ENCODE measurements at regions not wholly inside any gene's neighbourhood (a gene's known extent, or its start where the extent isn't known, plus 50 kb on each side); places are given as distances from the start of the nearest gene placed in this dataset.
A peak's percentile ranks its signal among the peaks of the same experiment; 100 is the strongest.
"Not testable (repeated sequence)": the region's sequence is repeated elsewhere in the genome, so short reads cannot be mapped to it uniquely, and the experiment has no call there.

DNA sequence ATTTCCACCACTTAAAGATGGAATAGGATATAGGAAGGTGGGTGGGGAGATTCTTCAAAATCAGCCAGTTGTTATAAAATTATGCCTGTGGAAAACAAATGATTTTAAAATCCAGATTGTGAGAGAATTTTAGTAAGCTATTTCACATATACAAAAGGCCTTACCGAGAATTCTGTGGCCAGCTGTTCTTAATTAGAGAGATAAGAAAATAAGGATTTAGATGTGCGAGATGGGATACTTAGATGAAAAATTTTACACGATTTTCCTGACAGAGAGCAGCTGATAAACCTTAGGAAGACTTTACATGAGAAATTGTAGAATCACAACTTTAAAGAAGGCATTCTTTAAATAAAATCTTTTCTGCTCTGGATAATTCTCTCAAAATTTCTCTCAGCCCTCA is 94.5 kb upstream of the IQCM start:
- Mint-ChIP-seq H3K27ac (no peak overlapping the region), H3K4me3 (no peak overlapping the region), H3K9me3 (no peaks in the 10 kb centered on the region), H3K36me3 (ENCODE audit: insufficient read depth in 2 of 2) (no peaks in the 10 kb centered on the region), H3K27me3 (ENCODE audit: low read depth) (peaks cover 9% of the 10 kb centered on the region), H3K4me1 (ENCODE audit: low read depth) (no peaks in the 10 kb centered on the region)
- DNase-seq (no peak), ATAC-seq (replicated peaks in 1 of 2) (no peak)

DNA sequence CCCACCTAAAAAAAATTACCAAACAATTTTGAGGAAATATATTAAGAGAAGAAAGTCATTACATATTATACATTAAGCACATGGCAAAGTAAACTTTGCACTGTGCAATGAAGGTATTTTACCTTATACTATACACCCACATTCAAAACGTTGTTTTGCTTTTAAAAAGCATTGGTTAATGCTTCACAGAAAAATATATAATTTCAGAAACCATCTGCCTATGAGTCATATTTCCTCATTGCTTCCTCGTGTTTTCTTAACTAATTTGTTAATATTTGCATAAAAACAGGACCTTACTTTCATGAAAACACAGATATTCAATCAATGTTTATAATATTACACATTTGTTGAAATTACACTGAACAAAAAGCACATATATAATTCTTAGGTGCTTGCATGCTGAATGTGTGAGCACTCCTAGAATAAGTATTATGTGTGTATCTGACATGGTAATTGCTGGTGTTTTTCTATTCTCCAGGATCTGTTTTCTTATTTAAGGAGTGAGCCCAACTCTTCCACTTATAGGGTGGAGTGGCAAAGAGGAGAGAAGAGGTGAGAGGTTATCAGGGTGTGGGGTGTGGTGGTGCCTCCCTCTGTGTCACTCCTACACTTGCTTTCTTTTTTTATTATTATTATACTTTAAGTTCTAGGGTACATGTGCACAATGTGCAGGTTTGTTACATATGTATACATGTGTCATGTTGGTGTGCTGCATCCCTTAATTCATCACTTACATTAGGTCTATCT is 95.1 kb upstream of the IQCM start:
- H3K27me3 Mint-ChIP-seq (ENCODE audit: low read depth), result peaks cover 6% of the 10 kb centered on the region
- H3K36me3 Mint-ChIP-seq (ENCODE audit: insufficient read depth in 2 of 2), result no peaks in the 10 kb centered on the region
- no peaks in the 10 kb centered on the region for H3K9me3 Mint-ChIP-seq
- no peaks in the 10 kb centered on the region for H3K4me1 Mint-ChIP-seq (ENCODE audit: low read depth)
- no peak overlapping the region for H3K27ac Mint-ChIP-seq
- ATAC-seq (replicated peaks in 1 of 2), result no peak
- DNase-seq, result no peak
- no peak overlapping the region for H3K4me3 Mint-ChIP-seq

DNA sequence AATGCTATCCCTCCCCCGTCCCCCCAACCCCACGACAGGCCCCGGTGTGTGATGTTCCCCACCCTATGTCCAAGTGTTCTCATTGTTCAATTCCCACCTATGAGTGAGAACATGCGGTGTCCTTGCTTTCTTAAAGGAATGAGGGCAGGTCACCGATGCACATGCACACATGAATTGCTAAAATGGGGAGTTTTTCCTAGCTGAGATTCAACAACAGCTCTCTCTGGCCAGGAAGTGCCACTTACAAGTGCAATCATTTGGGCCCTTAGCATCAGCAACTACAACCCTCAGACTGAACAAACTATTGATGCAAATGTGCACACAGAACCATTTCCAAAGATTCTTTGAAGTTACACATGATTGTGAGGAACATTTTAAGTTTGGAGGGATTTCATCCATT is 95.7 kb upstream of the IQCM start:
- DNase-seq (no peak), ATAC-seq (replicated peaks in 1 of 2) (no peak)
- no peaks in the 10 kb centered on the region for H3K36me3 Mint-ChIP-seq (ENCODE audit: insufficient read depth in 2 of 2)
- no peaks in the 10 kb centered on the region for H3K4me1 Mint-ChIP-seq (ENCODE audit: low read depth)
- no peaks in the 10 kb centered on the region for H3K27me3 Mint-ChIP-seq (ENCODE audit: low read depth)
- H3K9me3 Mint-ChIP-seq, result no peaks in the 10 kb centered on the region
- no peak overlapping the region for H3K4me3 Mint-ChIP-seq
- no peak overlapping the region for H3K27ac Mint-ChIP-seq

DNA sequence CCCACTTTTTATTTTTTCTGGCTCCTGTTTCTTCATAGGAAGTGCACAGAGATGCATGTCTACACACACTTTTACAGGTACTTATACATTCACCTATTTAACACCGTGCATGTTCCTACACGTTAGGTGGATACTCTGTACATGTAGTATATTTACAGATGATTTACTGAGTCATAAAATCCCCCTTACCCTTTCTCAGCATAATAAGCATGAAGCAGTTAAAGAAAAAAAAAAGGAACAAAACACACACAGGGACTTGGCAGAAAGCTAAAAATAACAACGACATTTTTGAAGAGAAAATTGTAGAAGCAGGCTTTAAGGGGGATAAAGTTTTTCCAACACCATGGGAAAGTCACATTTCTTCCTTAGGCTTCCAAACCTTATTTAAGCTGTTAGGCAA is 96.4 kb upstream of the IQCM start:
- Mint-ChIP-seq H3K4me1 (ENCODE audit: low read depth) (no peaks in the 10 kb centered on the region), H3K36me3 (ENCODE audit: insufficient read depth in 2 of 2) (no peaks in the 10 kb centered on the region), H3K27me3 (ENCODE audit: low read depth) (no peaks in the 10 kb centered on the region), H3K27ac (no peak overlapping the region), H3K9me3 (no peaks in the 10 kb centered on the region), H3K4me3 (no peak overlapping the region)
- ATAC-seq (replicated peaks in 1 of 2), result no peak
- no peak for DNase-seq

DNA sequence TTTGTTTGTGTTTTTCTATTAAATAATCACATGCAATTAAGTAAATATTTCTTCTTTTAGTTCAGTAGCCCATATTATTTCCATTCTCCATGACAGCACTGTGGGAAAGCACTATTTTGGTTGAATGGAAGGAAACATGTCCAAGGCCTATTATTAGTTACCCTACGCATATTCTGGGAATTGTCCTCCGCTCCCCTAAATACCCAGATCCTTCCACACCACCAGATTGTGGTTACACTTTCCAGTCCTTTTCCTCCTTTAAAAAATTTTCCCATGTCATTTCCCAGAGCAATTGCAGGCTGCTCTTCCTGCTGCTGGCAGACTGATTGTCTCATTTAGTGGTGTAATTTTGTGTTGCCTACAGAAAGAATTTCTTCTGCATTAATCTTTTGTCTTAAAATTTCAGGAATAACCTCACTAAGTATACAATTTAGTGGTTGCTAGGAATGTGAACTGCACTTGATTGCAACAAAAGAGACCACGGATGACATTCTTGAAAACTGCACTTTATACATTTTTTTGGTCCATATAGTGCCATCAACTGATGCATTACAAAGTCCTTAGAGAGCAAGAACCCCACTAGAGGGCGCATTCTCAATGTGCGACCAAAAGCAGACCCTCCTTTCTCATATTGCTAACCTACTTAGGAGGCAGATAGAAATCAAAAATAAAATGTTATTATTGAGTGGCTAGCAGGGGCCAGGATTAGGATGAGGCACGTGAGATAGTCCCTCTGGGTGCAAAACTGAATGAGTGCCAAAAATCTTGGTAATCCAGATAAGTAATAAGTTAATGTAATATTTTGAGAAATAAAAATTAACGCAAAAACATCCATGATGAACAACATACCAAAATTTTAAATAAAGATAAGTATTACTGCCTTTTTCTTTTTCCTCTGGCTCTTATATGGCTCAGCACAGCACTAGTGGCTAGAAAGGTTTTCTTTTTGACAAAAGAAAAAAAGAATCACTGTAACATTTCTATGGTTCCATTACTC is 98.8 kb upstream of the IQCM start:
- H3K27me3 Mint-ChIP-seq (ENCODE audit: low read depth), result no peaks in the 10 kb centered on the region
- ATAC-seq (replicated peaks in 1 of 2), result no peak
- no peaks in the 10 kb centered on the region for H3K4me1 Mint-ChIP-seq (ENCODE audit: low read depth)
- no peak overlapping the region for H3K4me3 Mint-ChIP-seq
- H3K27ac Mint-ChIP-seq, result no peak overlapping the region
- no peaks in the 10 kb centered on the region for H3K9me3 Mint-ChIP-seq
- DNase-seq, result peak; percentile 33 to 40
- H3K36me3 Mint-ChIP-seq (ENCODE audit: insufficient read depth in 2 of 2), result no peaks in the 10 kb centered on the region

DNA sequence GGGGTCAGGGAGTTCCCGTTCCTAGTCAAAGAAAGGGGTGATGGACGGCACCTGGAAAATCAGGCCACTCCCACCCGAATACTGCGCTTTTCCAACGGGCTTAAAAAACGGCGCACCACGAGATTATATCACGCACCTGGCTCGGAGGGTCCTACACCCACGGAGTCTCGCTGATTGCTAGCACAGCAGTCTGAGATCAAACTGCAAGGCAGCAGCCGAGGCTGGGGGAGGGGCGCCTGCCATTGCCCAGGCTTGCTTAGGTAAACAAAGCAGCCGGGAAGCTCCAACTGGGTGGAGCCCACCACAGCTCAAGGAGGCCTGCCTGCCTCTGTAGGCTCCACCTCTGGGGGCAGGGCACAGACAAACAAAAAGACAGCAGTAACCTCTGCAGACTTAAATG is 100.1 kb upstream of the IQCM start:
- DNase-seq; ATAC-seq (replicated peaks in 1 of 2); H3K4me1 Mint-ChIP-seq (ENCODE audit: low read depth); H3K27me3 Mint-ChIP-seq (ENCODE audit: low read depth); H3K9me3 Mint-ChIP-seq; H3K4me3 Mint-ChIP-seq; H3K27ac Mint-ChIP-seq; H3K36me3 Mint-ChIP-seq (ENCODE audit: insufficient read depth in 2 of 2): not testable (repeated sequence)

DNA sequence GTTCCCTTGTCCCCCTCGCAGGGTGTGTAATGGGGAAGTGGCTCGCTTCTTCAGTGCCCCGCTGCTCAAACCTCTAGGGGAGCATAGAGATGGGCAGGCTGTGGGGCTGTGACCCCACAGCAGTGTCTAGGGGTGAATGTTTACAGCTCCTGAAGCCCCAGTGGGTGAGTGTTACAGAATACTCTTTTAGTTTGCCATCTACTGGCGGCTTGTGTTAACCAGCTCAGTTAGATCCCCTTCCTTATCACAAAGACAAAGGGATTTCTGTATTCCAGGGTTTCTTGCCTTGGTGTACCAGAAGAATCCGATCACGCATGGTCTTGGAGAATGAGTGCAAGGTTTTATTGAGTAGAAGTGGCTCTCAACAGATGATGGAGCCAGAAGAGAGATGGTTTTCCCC is 108.1 kb upstream of the IQCM start:
- H3K27ac Mint-ChIP-seq, result no peak overlapping the region
- H3K27me3 Mint-ChIP-seq (ENCODE audit: low read depth), result no peaks in the 10 kb centered on the region
- DNase-seq (no peak), ATAC-seq (replicated peaks in 1 of 2) (no peak)
- H3K36me3 Mint-ChIP-seq (ENCODE audit: insufficient read depth in 2 of 2), result no peaks in the 10 kb centered on the region
- H3K4me3 Mint-ChIP-seq, result no peak overlapping the region
- no peaks in the 10 kb centered on the region for H3K4me1 Mint-ChIP-seq (ENCODE audit: low read depth)
- H3K9me3 Mint-ChIP-seq, result no peaks in the 10 kb centered on the region

DNA sequence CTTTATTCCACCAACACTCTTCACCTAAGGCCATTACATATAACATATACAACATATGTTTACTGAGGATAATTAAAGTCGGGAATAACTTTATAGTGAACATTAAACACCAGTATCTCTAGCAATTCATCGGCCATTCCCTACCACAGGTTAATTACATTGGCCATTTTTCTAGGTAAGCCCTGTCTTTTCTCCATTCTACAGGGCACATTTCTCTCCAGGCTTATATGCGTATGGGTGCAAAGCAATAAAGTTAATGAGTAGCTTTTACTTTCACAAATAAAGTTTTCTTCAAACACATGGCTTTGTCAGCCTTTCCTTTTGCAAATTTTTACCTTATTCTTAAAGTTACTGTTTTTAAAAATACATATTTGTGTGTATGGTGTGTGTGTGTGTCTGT is 111.9 kb upstream of the IQCM start:
- no peaks in the 10 kb centered on the region for H3K4me1 Mint-ChIP-seq (ENCODE audit: low read depth)

DNA sequence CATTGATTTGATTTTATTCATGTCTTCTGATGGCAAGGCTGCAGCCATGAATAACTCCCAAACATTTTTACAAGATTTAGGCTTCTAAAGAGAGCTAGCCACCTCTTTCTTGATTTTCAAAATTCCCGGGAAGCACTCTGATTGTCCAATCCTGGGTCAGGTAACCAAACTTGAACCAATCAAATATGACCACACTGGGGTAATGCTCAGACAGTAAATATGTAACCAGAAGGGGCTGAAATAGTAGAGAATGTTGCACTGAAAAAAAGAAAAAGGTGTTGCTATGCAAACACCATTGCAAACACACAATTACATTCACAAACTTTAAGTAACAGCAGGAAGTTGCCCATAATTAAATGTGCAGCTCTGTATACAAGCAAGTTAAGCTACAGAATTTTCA is 112.9 kb upstream of the IQCM start:
- H3K4me3 Mint-ChIP-seq, result no peak overlapping the region
- no peaks in the 10 kb centered on the region for H3K9me3 Mint-ChIP-seq
- ATAC-seq (replicated peaks in 1 of 2), result no peak

More for the DNA sequence above, 111.9 kb upstream of the IQCM start:
- DNase-seq (no peak), ATAC-seq (replicated peaks in 1 of 2) (no peak)
- Mint-ChIP-seq H3K36me3 (ENCODE audit: insufficient read depth in 2 of 2) (no peaks in the 10 kb centered on the region), H3K27ac (no peak overlapping the region), H3K27me3 (ENCODE audit: low read depth) (no peaks in the 10 kb centered on the region), H3K4me3 (no peak overlapping the region), H3K9me3 (no peaks in the 10 kb centered on the region)

DNA sequence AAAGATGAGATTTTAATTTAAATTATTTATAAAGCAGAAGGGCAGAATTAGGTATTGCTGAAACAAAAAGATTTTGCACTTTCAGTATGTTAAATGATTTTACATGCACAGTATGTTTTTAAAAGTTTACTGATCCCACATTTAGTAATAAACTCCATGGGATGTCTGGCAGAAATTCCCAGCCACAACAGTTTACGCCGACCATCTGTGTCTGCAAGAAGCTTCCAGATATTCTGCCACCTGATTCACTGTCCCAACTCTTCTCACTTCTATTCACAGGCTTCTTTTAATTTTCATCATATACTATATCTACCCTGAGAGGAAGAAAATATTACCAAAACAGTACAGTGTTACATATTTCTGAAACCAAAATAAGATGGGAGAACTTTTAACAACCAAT is 115.8 kb upstream of the IQCM start:
- no peak overlapping the region for H3K27ac Mint-ChIP-seq
- no peaks in the 10 kb centered on the region for H3K9me3 Mint-ChIP-seq
- no peaks in the 10 kb centered on the region for H3K36me3 Mint-ChIP-seq (ENCODE audit: insufficient read depth in 2 of 2)
- no peaks in the 10 kb centered on the region for H3K4me1 Mint-ChIP-seq (ENCODE audit: low read depth)
- H3K27me3 Mint-ChIP-seq (ENCODE audit: low read depth), result peaks cover 2% of the 10 kb centered on the region
- no peak overlapping the region for H3K4me3 Mint-ChIP-seq
- DNase-seq (no peak), ATAC-seq (replicated peaks in 1 of 2) (no peak)

More for the DNA sequence above, 112.9 kb upstream of the IQCM start:
- Mint-ChIP-seq H3K27me3 (ENCODE audit: low read depth) (no peaks in the 10 kb centered on the region), H3K27ac (no peak overlapping the region), H3K4me1 (ENCODE audit: low read depth) (no peaks in the 10 kb centered on the region), H3K36me3 (ENCODE audit: insufficient read depth in 2 of 2) (no peaks in the 10 kb centered on the region)
- no peak for DNase-seq

DNA sequence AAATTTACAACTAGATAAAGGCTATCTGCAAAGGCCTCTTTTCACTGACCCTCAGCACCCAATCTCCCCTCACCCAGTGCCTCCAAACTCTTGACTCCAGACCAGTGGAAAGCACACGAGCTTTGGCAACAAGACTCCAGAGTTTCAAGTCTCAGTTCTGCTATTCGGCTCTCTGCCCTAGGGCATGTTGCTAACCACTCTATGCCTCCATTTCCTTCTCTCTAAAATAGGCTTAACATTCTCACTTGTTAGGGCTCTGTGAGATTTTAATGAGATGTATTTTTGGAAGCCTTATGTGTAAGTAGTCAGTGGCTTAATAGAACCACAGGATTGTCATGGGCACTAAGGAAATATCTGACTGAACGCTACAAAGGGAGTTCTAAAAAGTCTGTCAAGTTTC is 116.5 kb upstream of the IQCM start:
- Mint-ChIP-seq H3K4me1 (ENCODE audit: low read depth) (no peaks in the 10 kb centered on the region), H3K27me3 (ENCODE audit: low read depth) (peaks cover 9% of the 10 kb centered on the region), H3K4me3 (no peak overlapping the region), H3K36me3 (ENCODE audit: insufficient read depth in 2 of 2) (no peaks in the 10 kb centered on the region), H3K27ac (no peak overlapping the region), H3K9me3 (no peaks in the 10 kb centered on the region)
- ATAC-seq (replicated peaks in 1 of 2), result no peak
- no peak for DNase-seq

DNA sequence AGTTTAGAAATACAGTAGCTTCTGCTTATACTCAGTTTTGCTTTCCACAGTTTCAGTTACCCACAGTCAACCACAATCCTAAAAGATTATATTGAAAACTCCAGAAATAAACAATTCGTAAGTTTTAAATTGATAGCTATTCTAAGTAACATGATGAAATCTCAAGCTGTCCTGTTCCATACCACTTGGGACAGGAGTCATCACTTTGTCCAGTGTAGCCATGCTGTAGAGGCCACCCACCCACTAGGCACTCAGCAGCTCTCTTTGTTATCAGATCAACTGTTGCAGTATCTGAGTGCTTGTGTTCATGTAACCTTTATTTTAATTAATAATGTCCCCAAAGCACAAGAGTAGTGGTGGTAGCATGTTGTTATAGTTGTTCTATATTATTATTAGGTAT is 117.5 kb upstream of the IQCM start:
- H3K4me1 Mint-ChIP-seq (ENCODE audit: low read depth), result no peaks in the 10 kb centered on the region
- no peak overlapping the region for H3K4me3 Mint-ChIP-seq
- H3K36me3 Mint-ChIP-seq (ENCODE audit: insufficient read depth in 2 of 2), result no peaks in the 10 kb centered on the region
- DNase-seq, result no peak
- no peak for ATAC-seq (replicated peaks in 1 of 2)
- H3K9me3 Mint-ChIP-seq, result peaks cover 0 to under 1% of the 10 kb centered on the region in 2 donors
- H3K27ac Mint-ChIP-seq, result no peak overlapping the region
- H3K27me3 Mint-ChIP-seq (ENCODE audit: low read depth), result peaks cover 9% of the 10 kb centered on the region

DNA sequence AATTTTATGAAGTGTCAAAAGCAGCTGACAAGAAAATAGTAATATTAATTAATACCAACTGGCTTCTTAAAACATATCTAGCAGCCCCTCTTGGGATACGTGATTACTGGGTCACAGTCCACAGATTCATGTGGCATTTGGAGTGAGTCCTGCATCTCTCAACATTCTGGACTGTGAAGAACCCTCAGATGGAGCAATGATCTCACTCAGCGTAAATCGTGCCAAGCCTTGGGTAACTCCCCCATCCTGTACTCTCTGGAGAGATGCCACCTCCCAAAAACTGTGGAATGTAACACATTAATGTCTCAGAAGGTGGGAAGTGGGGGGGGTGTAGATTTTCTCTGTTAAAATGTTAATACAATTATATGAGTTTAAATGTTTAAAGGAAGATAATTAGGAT is 118.2 kb upstream of the IQCM start:
- ATAC-seq (replicated peaks in 1 of 2) (no peak), DNase-seq (no peak)
- Mint-ChIP-seq H3K27me3 (ENCODE audit: low read depth) (peaks cover 9% of the 10 kb centered on the region), H3K27ac (no peak overlapping the region), H3K4me1 (ENCODE audit: low read depth) (no peaks in the 10 kb centered on the region), H3K4me3 (no peak overlapping the region), H3K9me3 (peaks cover 0 to 3% of the 10 kb centered on the region in 2 donors), H3K36me3 (ENCODE audit: insufficient read depth in 2 of 2) (no peaks in the 10 kb centered on the region)
